ENCODE measurements at regions not wholly inside any gene's neighbourhood (a gene's known extent, or its start where the extent isn't known, plus 50 kb on each side); places are given as distances from the start of the nearest gene placed in this dataset.
"Not testable (repeated sequence)": the region's sequence is repeated elsewhere in the genome, so short reads cannot be mapped to it uniquely, and the experiment has no call there.

- Mint-ChIP-seq H3K4me3 (no peak overlapping the region), H3K27ac (no peak overlapping the region), H3K36me3 (ENCODE audit: low read depth) (no peaks in the 10 kb centered on the region), H3K4me1 (peaks cover 5% of the 10 kb centered on the region), H3K27me3 (peaks cover 4% of the 10 kb centered on the region), H3K9me3 (no peaks in the 10 kb centered on the region)
- no peak for TF ChIP-seq CTCF (IDR thresholded peaks at IDR 0.05)
- ATAC-seq (ENCODE audit: low read depth): no peak
- POLR2A ChIA-PET: no interaction called here
- DNase-seq: no peak
- CTCF ChIA-PET: no interaction called here
- intact Hi-C loops (cut with micrococcal nuclease): no loop called here
Observed at GRCh38 chr12:68534108-68534507, 76.6 kb upstream of the RAP1B start.

GRCh38 chr12:68536885-68537485 lies 73.7 kb upstream of the RAP1B start:
- DNase-seq: no peak
- no peak for TF ChIP-seq CTCF (IDR thresholded peaks at IDR 0.05)
- no peak overlapping the region for H3K27ac Mint-ChIP-seq
- ATAC-seq (ENCODE audit: low read depth): no peak
- peaks cover 1% of the 10 kb centered on the region for H3K36me3 Mint-ChIP-seq (ENCODE audit: low read depth)
- H3K27me3 Mint-ChIP-seq: no peaks in the 10 kb centered on the region
- CTCF ChIA-PET: no interaction called here
- H3K9me3 Mint-ChIP-seq: peaks cover 4% of the 10 kb centered on the region
- H3K4me1 Mint-ChIP-seq: peaks cover 17% of the 10 kb centered on the region
- intact Hi-C loops (cut with micrococcal nuclease): no loop called here
- POLR2A ChIA-PET: no interaction called here
- no peak overlapping the region for H3K4me3 Mint-ChIP-seq

GRCh38 chr12:68537571-68537970 lies 73.1 kb upstream of the RAP1B start:
- CTCF ChIA-PET: no interaction called here
- Mint-ChIP-seq H3K4me3 (no peak overlapping the region), H3K4me1 (peaks cover 17% of the 10 kb centered on the region), H3K9me3 (peaks cover 4% of the 10 kb centered on the region), H3K27ac (no peak overlapping the region), H3K27me3 (no peaks in the 10 kb centered on the region), H3K36me3 (ENCODE audit: low read depth) (peaks cover 1% of the 10 kb centered on the region)
- intact Hi-C loops (cut with micrococcal nuclease): no loop called here
- no peak for ATAC-seq (ENCODE audit: low read depth)
- no peak for DNase-seq
- TF ChIP-seq CTCF (IDR thresholded peaks at IDR 0.05): no peak
- POLR2A ChIA-PET: no interaction called here

- ATAC-seq (ENCODE audit: low read depth) (peak; percentile 37), DNase-seq (no peak)
- Mint-ChIP-seq H3K27me3 (no peaks in the 10 kb centered on the region), H3K27ac (no peak overlapping the region), H3K36me3 (ENCODE audit: low read depth) (peaks cover 1% of the 10 kb centered on the region), H3K9me3 (peaks cover 4% of the 10 kb centered on the region), H3K4me3 (no peak overlapping the region), H3K4me1 (peaks cover 17% of the 10 kb centered on the region)
- intact Hi-C loops (cut with micrococcal nuclease): no loop called here
- POLR2A ChIA-PET: interaction anchor here (1.2 kb wide), 1 partner anchor 148 kb away, joined by 3 read pairs; the partner anchor contains the start of gene NUP107
- CTCF ChIA-PET: no interaction called here
- TF ChIP-seq CTCF (IDR thresholded peaks at IDR 0.05): no peak
Observed at GRCh38 chr12:68538726-68539614, 71.7 kb upstream of the RAP1B start.

GRCh38 chr12:68539615-68539952 lies 71.1 kb upstream of the RAP1B start:
- no peak overlapping the region for H3K4me3 Mint-ChIP-seq
- intact Hi-C loops (cut with micrococcal nuclease): no loop called here
- H3K9me3 Mint-ChIP-seq: peaks cover 6% of the 10 kb centered on the region
- no peaks in the 10 kb centered on the region for H3K27me3 Mint-ChIP-seq
- no peak overlapping the region for H3K27ac Mint-ChIP-seq
- H3K36me3 Mint-ChIP-seq (ENCODE audit: low read depth): peaks cover 1% of the 10 kb centered on the region
- ChIA-PET POLR2A (no interaction called here), CTCF (no interaction called here)
- peaks cover 17% of the 10 kb centered on the region for H3K4me1 Mint-ChIP-seq
- DNase-seq (no peak), ATAC-seq (ENCODE audit: low read depth) (no peak)
- TF ChIP-seq CTCF (IDR thresholded peaks at IDR 0.05): no peak

- CTCF ChIA-PET, H3K27ac Mint-ChIP-seq: not testable (repeated sequence)
Observed at GRCh38 chr12:68540768-68541167, 69.9 kb upstream of the RAP1B start.

GRCh38 chr12:68547318-68547717 lies 63.4 kb upstream of the RAP1B start:
- H3K27me3 Mint-ChIP-seq; CTCF ChIA-PET; H3K4me1 Mint-ChIP-seq; H3K27ac Mint-ChIP-seq; DNase-seq; H3K4me3 Mint-ChIP-seq; intact Hi-C loops (cut with micrococcal nuclease); POLR2A ChIA-PET; H3K36me3 Mint-ChIP-seq (ENCODE audit: low read depth); ATAC-seq (ENCODE audit: low read depth): not testable (repeated sequence)
- H3K9me3 Mint-ChIP-seq: peaks cover 30% of the 10 kb centered on the region

More at GRCh38 chr12:68540768-68541167, 69.9 kb upstream of the RAP1B start:
- peaks cover 17% of the 10 kb centered on the region for H3K4me1 Mint-ChIP-seq
- ATAC-seq (ENCODE audit: low read depth); DNase-seq; H3K36me3 Mint-ChIP-seq (ENCODE audit: low read depth); intact Hi-C loops (cut with micrococcal nuclease); H3K9me3 Mint-ChIP-seq; H3K4me3 Mint-ChIP-seq; H3K27me3 Mint-ChIP-seq; POLR2A ChIA-PET: not testable (repeated sequence)
